ENCODE measurements at regions not wholly inside any gene's neighbourhood (a gene's known extent, or its start where the extent isn't known, plus 50 kb on each side); places are given as distances from the start of the nearest gene placed in this dataset.

DNA sequence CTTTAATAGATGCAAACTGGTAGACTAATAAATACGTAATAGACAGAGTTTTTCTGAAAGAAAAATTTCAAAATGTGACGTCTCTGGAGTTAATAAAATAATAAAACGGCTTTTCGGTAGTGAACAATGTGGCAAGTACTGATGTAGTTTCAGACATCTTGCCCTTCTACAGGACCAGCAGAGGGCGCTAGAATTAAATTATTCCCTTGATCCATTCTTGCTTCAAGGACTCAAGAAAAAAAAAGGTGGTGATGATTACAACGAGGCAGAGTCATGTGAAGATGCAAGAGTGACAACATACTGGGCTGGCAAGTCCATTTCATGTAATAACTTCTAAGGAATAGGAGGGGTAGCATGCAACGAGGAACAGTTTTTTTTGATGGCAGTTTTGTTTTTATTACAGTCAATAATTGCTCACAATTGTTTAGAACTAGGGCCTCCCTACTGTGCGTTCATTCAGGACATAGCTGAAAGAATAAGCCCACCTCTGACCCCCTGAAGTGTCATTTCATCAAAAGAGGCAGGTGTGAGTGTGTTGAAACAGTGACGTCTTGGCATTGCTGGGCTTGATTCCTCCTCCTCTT, 101.0 kb upstream of the GZMB start:
- TF ChIP-seq, protein P1, sequence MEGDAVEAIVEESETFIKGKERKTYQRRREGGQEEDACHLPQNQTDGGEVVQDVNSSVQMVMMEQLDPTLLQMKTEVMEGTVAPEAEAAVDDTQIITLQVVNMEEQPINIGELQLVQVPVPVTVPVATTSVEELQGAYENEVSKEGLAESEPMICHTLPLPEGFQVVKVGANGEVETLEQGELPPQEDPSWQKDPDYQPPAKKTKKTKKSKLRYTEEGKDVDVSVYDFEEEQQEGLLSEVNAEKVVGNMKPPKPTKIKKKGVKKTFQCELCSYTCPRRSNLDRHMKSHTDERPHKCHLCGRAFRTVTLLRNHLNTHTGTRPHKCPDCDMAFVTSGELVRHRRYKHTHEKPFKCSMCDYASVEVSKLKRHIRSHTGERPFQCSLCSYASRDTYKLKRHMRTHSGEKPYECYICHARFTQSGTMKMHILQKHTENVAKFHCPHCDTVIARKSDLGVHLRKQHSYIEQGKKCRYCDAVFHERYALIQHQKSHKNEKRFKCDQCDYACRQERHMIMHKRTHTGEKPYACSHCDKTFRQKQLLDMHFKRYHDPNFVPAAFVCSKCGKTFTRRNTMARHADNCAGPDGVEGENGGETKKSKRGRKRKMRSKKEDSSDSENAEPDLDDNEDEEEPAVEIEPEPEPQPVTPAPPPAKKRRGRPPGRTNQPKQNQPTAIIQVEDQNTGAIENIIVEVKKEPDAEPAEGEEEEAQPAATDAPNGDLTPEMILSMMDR (IDR thresholded peaks at IDR 0.05; ENCODE audit: low read depth, low read length): peak; percentile 64
- no peak for TF ChIP-seq POLR2A (IDR thresholded peaks at IDR 0.05; ENCODE audit: extremely low read depth, insufficient read length)
- TF ChIP-seq, protein P2, sequence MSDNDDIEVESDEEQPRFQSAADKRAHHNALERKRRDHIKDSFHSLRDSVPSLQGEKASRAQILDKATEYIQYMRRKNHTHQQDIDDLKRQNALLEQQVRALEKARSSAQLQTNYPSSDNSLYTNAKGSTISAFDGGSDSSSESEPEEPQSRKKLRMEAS (IDR thresholded peaks at IDR 0.05; ENCODE audit: low read depth, low read length): no peak
- TF ChIP-seq MYC (IDR thresholded peaks at IDR 0.05; ENCODE audit: low read depth, low read length): no peak

Data from NB4 (cell line).